Activated CD4-positive, alpha-beta T cell treated with anti-CD3 and anti-CD28 coated beads for 36 hours (primary cell): ENCODE measurements at regions not wholly inside any gene's neighbourhood (a gene's known extent, or its start where the extent isn't known, plus 50 kb on each side); places are given as distances from the start of the nearest gene placed in this dataset.

Experiments used
- ATAC-seq: fragments of 200-7000 bp; cut with Tn5 transposase; one replicate; pipeline ENCODE4 v1.10.0; 2021; ENCODE audit warnings: mild to moderate bottlenecking, moderate library complexity
- CTCF ChIA-PET: fragments of 350-600 bp; sonication (Branson Sonifier 250); formaldehyde crosslinking; loops from one replicate; lab custom pipeline; 2021; ENCODE audit warnings: antibody characterized with exemption; lab: Charles Lee
- POLR2A ChIA-PET: fragments of 350-600 bp; sonication (Branson Sonifier 250); formaldehyde crosslinking; loops from one replicate; lab custom pipeline; 2021; ENCODE audit warnings: antibody characterized with exemption, inconsistent platforms; lab: Charles Lee
- DNase-seq: peaks from one replicate; pipeline ENCODE4 v3.0.0-alpha.2; 2020
- H3K27ac Mint-ChIP-seq: one replicate; pipeline ENCODE4 v1.8.0; 2021; ENCODE audit warnings: mixed read lengths
- H3K27me3 Mint-ChIP-seq: one replicate; pipeline ENCODE4 v1.8.0; 2021; ENCODE audit warnings: mixed read lengths
- H3K36me3 Mint-ChIP-seq: one replicate; pipeline ENCODE4 v1.8.0; 2021; ENCODE audit warnings: low read depth, mixed read lengths
- H3K4me1 Mint-ChIP-seq: one replicate; pipeline ENCODE4 v1.8.0; 2021; ENCODE audit warnings: mixed read lengths
- H3K4me3 Mint-ChIP-seq: one replicate; pipeline ENCODE4 v1.8.0; 2021; ENCODE audit warnings: mild to moderate bottlenecking, moderate library complexity, mixed read lengths
- H3K9me3 Mint-ChIP-seq: one replicate; pipeline ENCODE4 v1.8.0; 2021; ENCODE audit warnings: low read depth, mixed read lengths
- intact Hi-C, 2 experiments: fragments of 100-400 bp; cut with DNase I in 1 of 2; cut with micrococcal nuclease in 1 of 2; formaldehyde crosslinking; loops; one replicate each; pipeline versions ENCODE4 v1.14.2 to v1.15.1; 2022 to 2024; cut with DNase I, micrococcal nuclease

- DNase-seq, result no peak
- Mint-ChIP-seq H3K9me3 (no peaks in the 10 kb centered on the region), H3K4me3 (no peak overlapping the region), H3K27ac (no peak overlapping the region), H3K36me3 (no peaks in the 10 kb centered on the region), H3K4me1 (no peaks in the 10 kb centered on the region), H3K27me3 (peaks cover 5% of the 10 kb centered on the region)
- ATAC-seq, result no peak
- ChIA-PET CTCF (no interaction called here), POLR2A (no interaction called here)
- intact Hi-C loops, result loop anchor here in 1 of 2 experiments (5.0 kb wide), 1 partner anchor 913 kb away; no protein-coding TSS in a partner anchor
These were observed 600.1 kb downstream of the IRS1 start for GRCh38 chr2:226199555-226199954.

- Mint-ChIP-seq H3K9me3 (no peaks in the 10 kb centered on the region), H3K36me3 (no peaks in the 10 kb centered on the region), H3K27ac (no peak overlapping the region), H3K27me3 (peaks cover 5% of the 10 kb centered on the region), H3K4me1 (no peaks in the 10 kb centered on the region), H3K4me3 (no peak overlapping the region)
- DNase-seq, result no peak
- ChIA-PET POLR2A (no interaction called here), CTCF (no interaction called here)
- intact Hi-C loops, result loop anchor here in 1 of 2 experiments (5.0 kb wide), 1 partner anchor 913 kb away; no protein-coding TSS in a partner anchor
- no peak for ATAC-seq
These were observed 600.7 kb downstream of the IRS1 start for GRCh38 chr2:226198956-226199355.

GRCh38 chr2:226190479-226191252 lies 609.0 kb downstream of the IRS1 start:
- H3K36me3 Mint-ChIP-seq, result no peaks in the 10 kb centered on the region
- H3K4me3 Mint-ChIP-seq, result no peak overlapping the region
- ChIA-PET CTCF (no interaction called here), POLR2A (no interaction called here)
- no peaks in the 10 kb centered on the region for H3K4me1 Mint-ChIP-seq
- no peaks in the 10 kb centered on the region for H3K9me3 Mint-ChIP-seq
- intact Hi-C loops, result no loop called here
- ATAC-seq (no peak), DNase-seq (no peak)
- no peak overlapping the region for H3K27ac Mint-ChIP-seq
- H3K27me3 Mint-ChIP-seq, result peaks cover 12% of the 10 kb centered on the region

- peaks cover 12% of the 10 kb centered on the region for H3K27me3 Mint-ChIP-seq
- ChIA-PET CTCF (interaction anchor here (1.3 kb wide), 1 partner anchor 27 kb away, joined by 4 read pairs; no protein-coding TSS in a partner anchor), POLR2A (no interaction called here)
- no peaks in the 10 kb centered on the region for H3K36me3 Mint-ChIP-seq
- no peaks in the 10 kb centered on the region for H3K9me3 Mint-ChIP-seq
- DNase-seq (no peak), ATAC-seq (no peak)
- H3K4me1 Mint-ChIP-seq, result no peaks in the 10 kb centered on the region
- H3K27ac Mint-ChIP-seq, result no peak overlapping the region
- H3K4me3 Mint-ChIP-seq, result no peak overlapping the region
- intact Hi-C loops, result no loop called here
These were observed 610.6 kb downstream of the IRS1 start for GRCh38 chr2:226189061-226189460.

GRCh38 chr2:226187616-226188015 lies 612.0 kb downstream of the IRS1 start:
- Mint-ChIP-seq H3K9me3 (no peaks in the 10 kb centered on the region), H3K27me3 (peaks cover 15% of the 10 kb centered on the region), H3K27ac (no peak overlapping the region), H3K4me1 (no peaks in the 10 kb centered on the region), H3K36me3 (no peaks in the 10 kb centered on the region), H3K4me3 (no peak overlapping the region)
- DNase-seq (no peak), ATAC-seq (no peak)
- ChIA-PET CTCF (interaction anchor here (0.7 to 1.3 kb wide), 2 partner anchors 17 to 70 kb away, joined by 3 to 4 read pairs; no protein-coding TSS in a partner anchor), POLR2A (no interaction called here)
- intact Hi-C loops, result no loop called here

- Mint-ChIP-seq H3K4me1 (no peaks in the 10 kb centered on the region), H3K27ac (no peak overlapping the region), H3K27me3 (peaks cover 15% of the 10 kb centered on the region), H3K4me3 (no peak overlapping the region), H3K36me3 (no peaks in the 10 kb centered on the region), H3K9me3 (no peaks in the 10 kb centered on the region)
- DNase-seq (no peak), ATAC-seq (no peak)
- ChIA-PET CTCF (interaction anchor here (0.7 to 1.3 kb wide), 2 partner anchors 16 to 70 kb away, joined by 3 to 4 read pairs; no protein-coding TSS in a partner anchor), POLR2A (no interaction called here)
- intact Hi-C loops, result no loop called here
These were observed 612.5 kb downstream of the IRS1 start for GRCh38 chr2:226187156-226187555.

GRCh38 chr2:226185616-226186211 lies 613.9 kb downstream of the IRS1 start:
- DNase-seq (no peak), ATAC-seq (no peak)
- intact Hi-C loops, result no loop called here
- Mint-ChIP-seq H3K36me3 (no peaks in the 10 kb centered on the region), H3K27ac (no peak overlapping the region), H3K9me3 (no peaks in the 10 kb centered on the region), H3K27me3 (peaks cover 17% of the 10 kb centered on the region), H3K4me3 (no peak overlapping the region), H3K4me1 (no peaks in the 10 kb centered on the region)
- CTCF ChIA-PET, result interaction anchor here (0.7 kb wide), 1 partner anchor 435 kb away, joined by 4 read pairs; no protein-coding TSS in a partner anchor
- POLR2A ChIA-PET, result no interaction called here

GRCh38 chr2:226184940-226185615 lies 614.5 kb downstream of the IRS1 start:
- intact Hi-C loops, result no loop called here

GRCh38 chr2:226184540-226184939 lies 615.1 kb downstream of the IRS1 start:
- ChIA-PET CTCF (no interaction called here), POLR2A (no interaction called here)
- no peak for ATAC-seq
- intact Hi-C loops, result no loop called here
- H3K27me3 Mint-ChIP-seq, result peaks cover 17% of the 10 kb centered on the region
- no peak for DNase-seq
- no peak overlapping the region for H3K27ac Mint-ChIP-seq
- no peaks in the 10 kb centered on the region for H3K9me3 Mint-ChIP-seq
- no peak overlapping the region for H3K4me3 Mint-ChIP-seq
- H3K4me1 Mint-ChIP-seq, result no peaks in the 10 kb centered on the region
- H3K36me3 Mint-ChIP-seq, result no peaks in the 10 kb centered on the region

More at GRCh38 chr2:226184940-226185615, 614.5 kb downstream of the IRS1 start:
- no peaks in the 10 kb centered on the region for H3K36me3 Mint-ChIP-seq
- H3K27ac Mint-ChIP-seq, result no peak overlapping the region
- POLR2A ChIA-PET, result no interaction called here
- CTCF ChIA-PET, result interaction anchor here (0.7 kb wide), 1 partner anchor 436 kb away, joined by 4 read pairs; no protein-coding TSS in a partner anchor
- H3K9me3 Mint-ChIP-seq, result no peaks in the 10 kb centered on the region
- H3K4me3 Mint-ChIP-seq, result no peak overlapping the region
- DNase-seq (no peak), ATAC-seq (no peak)
- peaks cover 17% of the 10 kb centered on the region for H3K27me3 Mint-ChIP-seq
- no peaks in the 10 kb centered on the region for H3K4me1 Mint-ChIP-seq

GRCh38 chr2:226183550-226183949 lies 616.1 kb downstream of the IRS1 start:
- ChIA-PET CTCF (interaction anchor here (1.1 kb wide), 1 partner anchor 11 kb away, joined by 4 read pairs; no protein-coding TSS in a partner anchor), POLR2A (no interaction called here)
- peaks cover 20% of the 10 kb centered on the region for H3K27me3 Mint-ChIP-seq
- peaks cover 7% of the 10 kb centered on the region for H3K9me3 Mint-ChIP-seq
- no peak for ATAC-seq
- no peak overlapping the region for H3K27ac Mint-ChIP-seq
- DNase-seq, result no peak
- H3K4me1 Mint-ChIP-seq, result no peaks in the 10 kb centered on the region
- no peak overlapping the region for H3K4me3 Mint-ChIP-seq
- intact Hi-C loops, result no loop called here
- H3K36me3 Mint-ChIP-seq, result no peaks in the 10 kb centered on the region

- ChIA-PET POLR2A (no interaction called here), CTCF (interaction anchor here (0.5 to 1.1 kb wide), 2 partner anchors 11 to 1136 kb away, joined by 3 to 4 read pairs; no protein-coding TSS in a partner anchor)
- intact Hi-C loops, result no loop called here
- H3K4me3 Mint-ChIP-seq, result no peak overlapping the region
- H3K9me3 Mint-ChIP-seq, result peaks cover 7% of the 10 kb centered on the region
- peaks cover 20% of the 10 kb centered on the region for H3K27me3 Mint-ChIP-seq
- no peak overlapping the region for H3K27ac Mint-ChIP-seq
- ATAC-seq, result no peak
- H3K36me3 Mint-ChIP-seq, result no peaks in the 10 kb centered on the region
- H3K4me1 Mint-ChIP-seq, result no peaks in the 10 kb centered on the region
- no peak for DNase-seq
These were observed 616.6 kb downstream of the IRS1 start for GRCh38 chr2:226183033-226183432.
